Mammary epithelial cell (primary cell): ENCODE measurements at regions not wholly inside any gene's neighbourhood (a gene's known extent, or its start where the extent isn't known, plus 50 kb on each side); places are given as distances from the start of the nearest gene placed in this dataset.

Source experiments
- EZH2 ChIP-seq: IDR thresholded peaks from 2 replicates; pipeline ENCODE4 v1.6.1; 2012; ENCODE audit warnings: low read length, inconsistent platforms, borderline replicate concordance
- TF ChIP-seq, protein P1 (sequence below), 2 donors: IDR thresholded peaks in 1 of 2; conservative IDR thresholded peaks in 1 of 2; 2 replicates each; pipeline ENCODE4 v1.5.1; 2011 to 2012; ENCODE audit warnings: inconsistent platforms in 2 of 2, low read length in 2 of 2, mild to moderate bottlenecking in 2 of 2, control low read depth in 1 of 2, low read depth in 1 of 2; ENCODE audit not compliant: insufficient read depth in 1 of 2; ENCODE audit errors: extremely low read depth in 1 of 2

DNA sequence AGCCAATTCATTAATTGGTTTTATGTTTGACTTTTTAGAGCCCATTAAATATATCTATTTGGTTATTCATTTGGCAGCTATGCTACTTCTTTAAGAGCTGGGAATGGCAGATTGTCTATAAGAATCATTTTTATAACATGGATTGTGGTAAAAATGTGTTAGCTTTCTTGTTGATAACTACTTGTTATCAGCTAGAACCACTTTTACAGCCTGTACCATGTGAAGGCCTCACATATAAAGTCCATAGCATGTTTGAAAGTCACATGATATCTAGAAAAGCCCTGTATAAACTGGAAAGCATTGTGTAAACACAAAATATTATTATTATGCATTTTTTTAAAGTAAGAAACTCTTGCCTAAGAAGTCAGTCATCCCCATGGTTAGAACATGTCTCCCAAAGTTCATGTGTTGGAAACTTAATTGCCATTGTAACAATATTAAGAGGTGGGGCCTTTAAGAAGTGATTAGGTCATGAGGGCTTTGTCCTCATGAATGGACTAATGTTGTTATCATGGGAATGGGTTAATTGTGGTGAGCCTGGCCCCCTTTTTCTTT lies 110.9 kb upstream of the BMP2K start:
- TF ChIP-seq, protein P1, sequence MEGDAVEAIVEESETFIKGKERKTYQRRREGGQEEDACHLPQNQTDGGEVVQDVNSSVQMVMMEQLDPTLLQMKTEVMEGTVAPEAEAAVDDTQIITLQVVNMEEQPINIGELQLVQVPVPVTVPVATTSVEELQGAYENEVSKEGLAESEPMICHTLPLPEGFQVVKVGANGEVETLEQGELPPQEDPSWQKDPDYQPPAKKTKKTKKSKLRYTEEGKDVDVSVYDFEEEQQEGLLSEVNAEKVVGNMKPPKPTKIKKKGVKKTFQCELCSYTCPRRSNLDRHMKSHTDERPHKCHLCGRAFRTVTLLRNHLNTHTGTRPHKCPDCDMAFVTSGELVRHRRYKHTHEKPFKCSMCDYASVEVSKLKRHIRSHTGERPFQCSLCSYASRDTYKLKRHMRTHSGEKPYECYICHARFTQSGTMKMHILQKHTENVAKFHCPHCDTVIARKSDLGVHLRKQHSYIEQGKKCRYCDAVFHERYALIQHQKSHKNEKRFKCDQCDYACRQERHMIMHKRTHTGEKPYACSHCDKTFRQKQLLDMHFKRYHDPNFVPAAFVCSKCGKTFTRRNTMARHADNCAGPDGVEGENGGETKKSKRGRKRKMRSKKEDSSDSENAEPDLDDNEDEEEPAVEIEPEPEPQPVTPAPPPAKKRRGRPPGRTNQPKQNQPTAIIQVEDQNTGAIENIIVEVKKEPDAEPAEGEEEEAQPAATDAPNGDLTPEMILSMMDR (conservative IDR thresholded peaks at IDR 0.05 in 1 of 2, IDR thresholded peaks at IDR 0.05 in 1 of 2; ENCODE audit: extremely low read depth in 1 of 2, insufficient read depth in 1 of 2, low read depth in 1 of 2, low read length in 2 of 2): no peak
- TF ChIP-seq EZH2: no peak
